ENCODE measurements at regions not wholly inside any gene's neighbourhood (a gene's known extent, or its start where the extent isn't known, plus 50 kb on each side); places are given as distances from the start of the nearest gene placed in this dataset.

GRCh38 chr5:66442951-66443445 lies 153.2 kb upstream of the MAST4 start:
- no peak for TF ChIP-seq EZH2 (IDR thresholded peaks at IDR 0.05)
- no peak for TF ChIP-seq POLR2AphosphoS5 (IDR thresholded peaks at IDR 0.05; ENCODE audit: borderline replicate concordance, low read depth, low read length)
- TF ChIP-seq FOXP2 (optimal IDR thresholded peaks at IDR 0.05; ENCODE audit: control extremely low read depth, extremely low read length, insufficient read depth): no peak

All from SK-N-MC (cell line).